WTC11 (cell line): ENCODE measurements at regions not wholly inside any gene's neighbourhood (a gene's known extent, or its start where the extent isn't known, plus 50 kb on each side); places are given as distances from the start of the nearest gene placed in this dataset.

Experiments
- CREM ChIP-seq: sonication (generic); formaldehyde crosslinking; IDR thresholded peaks from 2 replicates; pipeline ENCODE4 v1.8.1; 2022; ENCODE audit warnings: mild to moderate bottlenecking, missing genetic modification reagents, moderate library complexity
- CTCF ChIP-seq: fragments of 200-600 bp; IDR thresholded peaks from 2 replicates; pipeline ENCODE4 v1.8.0; 2022; ENCODE audit warnings: antibody characterized with exemption
- FOXK1 ChIP-seq: sonication (generic); formaldehyde crosslinking; IDR thresholded peaks from 2 replicates; pipeline ENCODE4 v1.8.0; 2022; ENCODE audit warnings: mild to moderate bottlenecking, moderate library complexity, missing genetic modification reagents
- KAT7 ChIP-seq: sonication (generic); formaldehyde crosslinking; IDR thresholded peaks from 2 replicates; pipeline ENCODE4 v1.8.1; 2023; ENCODE audit warnings: missing genetic modification reagents, mild to moderate bottlenecking, borderline replicate concordance
- MXD4 ChIP-seq: fragments of 250-450 bp; sonication (Bioruptor Pico); IDR thresholded peaks from 2 replicates; pipeline ENCODE4 v1.8.0; 2021; ENCODE audit warnings: mild to moderate bottlenecking, moderate library complexity, borderline replicate concordance
- NR1H2 ChIP-seq: sonication (generic); formaldehyde crosslinking; IDR thresholded peaks from 2 replicates; pipeline ENCODE4 v1.9.0; 2021; ENCODE audit warnings: mild to moderate bottlenecking, moderate library complexity, missing genetic modification reagents
- OVOL2 ChIP-seq: fragments of 250-450 bp; sonication (Bioruptor Pico); IDR thresholded peaks from 2 replicates; pipeline ENCODE4 v1.9.0; 2021; ENCODE audit warnings: mild to moderate bottlenecking, borderline replicate concordance
- USF2 ChIP-seq: sonication (generic); formaldehyde crosslinking; IDR thresholded peaks from 2 replicates; pipeline ENCODE4 v1.8.1; 2023; ENCODE audit warnings: mild to moderate bottlenecking, missing genetic modification reagents, moderate library complexity
- ZNF317 ChIP-seq: sonication (generic); formaldehyde crosslinking; IDR thresholded peaks from 2 replicates; pipeline ENCODE4 v1.8.1; 2023; ENCODE audit warnings: low read depth, mild to moderate bottlenecking, moderate library complexity, missing genetic modification reagents, borderline replicate concordance

GRCh38 chr16:64532691-64533090 lies 589.2 kb downstream of the CDH11 start:
- no peak for TF ChIP-seq USF2 (CRISPR knock-in tag)
- no peak for TF ChIP-seq CTCF
- no peak for TF ChIP-seq ZNF317 (CRISPR knock-in tag)
- TF ChIP-seq KAT7 (CRISPR knock-in tag) = no peak
- no peak for TF ChIP-seq CREM (CRISPR knock-in tag)
- TF ChIP-seq NR1H2 (CRISPR knock-in tag) = no peak
- TF ChIP-seq MXD4 (CRISPR knock-in tag) = no peak
- no peak for TF ChIP-seq OVOL2 (CRISPR knock-in tag)
- TF ChIP-seq FOXK1 (CRISPR knock-in tag) = no peak
